ENCODE measurements at regions not wholly inside any gene's neighbourhood (a gene's known extent, or its start where the extent isn't known, plus 50 kb on each side); places are given as distances from the start of the nearest gene placed in this dataset.

DNA sequence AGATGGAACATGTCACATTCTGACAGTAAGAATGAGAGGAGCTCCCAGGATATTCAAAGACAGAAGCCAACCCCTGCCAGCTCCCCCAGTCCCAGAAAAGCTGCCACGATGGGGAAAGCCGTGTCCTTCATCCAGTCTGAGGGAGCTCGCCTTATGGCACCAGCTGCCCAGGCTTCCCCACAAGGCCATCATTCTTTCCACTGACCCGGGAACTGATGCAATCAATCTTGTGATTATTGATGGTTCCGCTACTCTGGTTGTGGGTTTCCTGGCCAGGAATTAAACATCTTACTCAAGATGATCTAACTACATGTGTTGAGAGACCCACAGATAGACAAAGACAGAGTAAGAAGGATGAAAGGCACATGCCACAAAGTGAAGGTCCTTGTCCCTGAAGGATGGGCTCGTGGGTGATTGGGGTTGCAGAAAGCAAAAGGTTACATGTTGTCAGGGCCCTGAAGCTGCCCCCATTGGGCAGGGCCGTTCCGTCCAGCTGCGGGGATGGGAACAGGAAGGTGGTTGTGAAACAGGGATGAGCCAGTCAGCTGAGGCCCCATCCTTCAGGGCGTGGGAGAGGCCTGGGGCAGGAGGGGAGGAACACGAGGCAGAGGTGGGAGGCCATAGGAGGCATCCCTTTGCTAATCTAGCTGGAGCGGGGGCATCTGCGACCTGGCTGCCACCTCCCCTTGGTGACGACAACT lies 127.6 kb downstream of the OAT start:
- in situ Hi-C loops (cut with MboI; ENCODE audit: low pct_unique_long_range_greater_than_20kb, low sequenced_read_pairs), result no loop called here
- no peak for DNase-seq

DNA sequence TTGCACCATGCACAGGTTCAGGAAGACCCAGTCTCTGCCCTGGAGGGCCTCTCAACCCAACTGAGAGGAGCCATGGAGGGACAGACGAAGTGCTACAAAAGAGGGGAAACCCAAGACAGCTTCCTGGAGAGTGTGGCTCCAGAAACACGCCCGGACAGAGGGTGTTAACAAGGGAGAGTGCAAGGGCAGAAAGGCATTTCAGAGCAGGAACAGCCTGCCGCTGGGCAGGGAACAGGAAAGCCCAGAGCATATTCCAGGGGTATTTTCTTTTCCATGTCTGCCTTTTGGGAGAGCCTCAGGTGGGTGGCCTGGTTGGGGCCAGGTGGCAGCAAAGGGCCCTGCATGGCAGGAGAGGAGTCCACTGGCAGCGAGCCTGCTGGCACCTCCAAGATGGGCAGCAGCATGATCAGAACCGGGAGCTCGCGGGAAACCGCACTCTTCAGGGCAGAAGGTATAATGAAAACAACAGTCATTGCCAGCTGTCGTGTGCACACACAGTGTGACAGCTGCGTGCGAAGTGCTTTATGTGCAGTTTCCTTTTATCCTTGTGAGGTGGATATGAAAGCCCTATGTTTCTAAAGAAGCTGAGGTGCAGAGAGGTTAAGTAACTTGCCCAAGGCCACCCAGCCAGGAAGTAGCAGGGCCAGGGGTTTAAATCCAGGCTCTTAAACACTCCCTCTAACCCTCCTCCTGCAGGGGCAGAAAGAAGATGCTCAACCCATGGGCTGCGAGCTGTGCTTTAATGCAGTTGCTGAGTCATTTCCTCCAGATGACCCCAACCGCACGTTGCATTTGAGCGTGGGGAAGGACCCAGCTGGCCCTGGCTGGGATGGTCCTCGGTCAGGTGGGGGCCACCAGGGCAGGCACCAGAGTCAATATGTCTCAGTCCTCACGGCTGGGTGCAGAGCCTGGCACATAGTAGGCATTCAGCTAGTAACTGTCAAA lies 128.6 kb downstream of the OAT start:
- in situ Hi-C loops (cut with MboI; ENCODE audit: low pct_unique_long_range_greater_than_20kb, low sequenced_read_pairs), result no loop called here
- DNase-seq, result peak; percentile 29

DNA sequence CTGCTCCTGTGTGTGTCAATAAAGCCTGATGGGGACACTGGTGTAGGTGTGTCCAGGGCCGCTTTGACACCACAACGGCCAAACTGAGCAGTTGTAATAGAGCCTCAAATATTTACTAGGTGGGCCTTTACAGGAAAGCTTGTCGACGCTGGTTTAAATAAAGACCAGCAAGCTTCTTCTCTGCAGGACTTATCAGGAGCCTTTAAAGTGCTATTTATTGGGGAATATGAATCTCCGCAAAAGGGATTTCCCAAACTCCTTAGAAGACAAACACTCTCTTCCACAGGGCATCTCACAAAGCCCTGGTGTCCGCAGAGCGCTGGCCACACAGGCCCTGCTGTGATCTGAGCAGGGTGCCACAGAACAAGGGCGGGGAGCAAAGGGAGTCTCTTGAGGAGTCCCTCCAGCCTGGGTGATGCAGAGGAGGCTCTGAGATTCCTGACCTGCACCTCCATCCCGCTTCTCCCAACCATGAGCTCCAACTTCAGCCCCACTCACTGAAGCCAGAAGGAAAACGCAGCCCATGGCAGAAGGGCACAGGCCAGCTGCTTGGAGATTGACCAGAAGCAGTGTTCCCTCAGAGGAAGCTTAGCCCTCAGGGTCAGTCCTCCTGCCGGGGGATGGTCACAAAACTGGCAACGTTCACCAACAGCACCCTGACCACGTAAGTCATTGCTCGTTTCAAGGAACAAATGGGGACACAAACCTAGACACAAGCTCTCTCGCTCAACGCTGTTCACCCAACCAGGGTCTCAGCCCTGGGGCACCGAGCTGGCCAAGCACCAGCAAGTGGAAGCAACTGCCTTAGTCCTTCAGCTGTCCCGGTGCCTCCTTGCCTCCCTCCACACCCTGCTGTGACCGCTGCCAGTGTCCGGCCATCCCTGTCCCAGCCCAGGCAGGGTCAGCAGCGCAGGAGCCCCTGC lies 129.5 kb downstream of the OAT start:
- in situ Hi-C loops (cut with MboI; ENCODE audit: low pct_unique_long_range_greater_than_20kb, low sequenced_read_pairs), result no loop called here
- DNase-seq, result no peak

DNA sequence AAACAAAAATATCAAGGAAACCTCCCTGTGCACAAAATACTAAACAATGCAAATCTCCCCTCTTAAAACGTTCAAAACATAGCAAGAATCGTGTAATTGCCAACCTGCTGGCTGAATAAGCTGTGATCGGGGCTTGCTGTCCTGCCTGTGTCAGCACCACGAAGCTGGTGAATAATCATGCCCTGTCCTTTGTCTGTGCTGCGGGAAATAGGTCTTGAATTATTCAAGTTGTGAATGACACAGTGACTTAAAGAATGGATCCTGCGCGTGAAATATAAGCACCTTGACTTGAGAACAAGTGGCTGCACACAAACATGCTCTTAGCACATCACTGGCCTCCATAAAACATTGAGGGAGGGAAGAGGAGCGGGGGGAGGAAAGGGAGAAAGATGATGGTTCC lies 130.2 kb downstream of the OAT start:
- in situ Hi-C loops (cut with MboI; ENCODE audit: low pct_unique_long_range_greater_than_20kb, low sequenced_read_pairs), result no loop called here
- no peak for DNase-seq

DNA sequence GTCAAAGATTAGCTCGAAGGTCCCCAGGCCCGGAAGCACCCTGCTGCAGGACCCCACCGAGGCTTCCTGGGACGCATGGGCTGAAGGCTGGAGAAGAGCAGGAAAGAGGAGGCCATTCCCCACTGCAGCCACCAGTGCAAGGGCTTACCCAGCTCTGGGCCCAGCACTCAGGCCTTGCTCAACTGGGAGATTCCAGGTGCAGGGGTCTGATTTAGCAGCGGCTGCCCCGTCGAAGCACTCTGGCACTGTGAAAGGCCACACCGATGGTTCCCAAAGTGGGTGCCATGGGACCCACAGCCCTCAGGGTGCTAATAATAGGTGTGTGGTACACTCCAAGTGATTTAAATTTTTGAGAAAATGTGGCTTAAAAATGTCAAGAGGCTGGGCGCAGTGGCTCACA lies 130.9 kb downstream of the OAT start:
- no peak for DNase-seq
- in situ Hi-C loops (cut with MboI; ENCODE audit: low pct_unique_long_range_greater_than_20kb, low sequenced_read_pairs), result no loop called here

DNA sequence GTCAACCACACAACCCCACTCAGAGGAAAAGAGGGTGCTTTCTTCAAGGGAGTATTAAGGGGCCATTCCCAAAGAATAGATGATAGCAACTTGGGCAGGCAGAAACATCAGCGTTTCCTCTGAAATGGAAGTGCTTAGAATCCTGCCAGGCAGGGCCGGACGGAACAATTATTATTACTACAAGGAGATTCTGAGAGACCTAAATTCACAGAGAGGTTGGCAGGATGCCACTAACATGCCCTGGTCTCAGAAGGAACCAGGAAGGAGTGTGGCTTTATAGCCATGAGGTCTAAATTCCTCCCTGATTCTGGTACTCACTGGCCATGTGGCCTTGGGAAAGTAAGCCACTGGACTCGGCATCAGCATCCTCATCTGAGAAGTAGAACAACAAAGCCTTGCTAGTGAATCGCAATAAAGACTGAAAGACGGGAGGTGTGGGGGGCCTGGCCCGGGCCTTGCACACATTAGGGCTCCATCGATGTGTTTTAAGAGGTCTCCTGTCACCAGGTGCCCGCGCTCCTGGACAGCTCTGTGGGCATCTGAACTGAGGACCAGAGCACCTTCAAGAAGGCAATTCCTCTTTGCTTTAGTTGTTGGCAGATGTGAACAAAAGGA lies 131.5 kb downstream of the OAT start:
- DNase-seq, result no peak
- in situ Hi-C loops (cut with MboI; ENCODE audit: low pct_unique_long_range_greater_than_20kb, low sequenced_read_pairs), result no loop called here

DNA sequence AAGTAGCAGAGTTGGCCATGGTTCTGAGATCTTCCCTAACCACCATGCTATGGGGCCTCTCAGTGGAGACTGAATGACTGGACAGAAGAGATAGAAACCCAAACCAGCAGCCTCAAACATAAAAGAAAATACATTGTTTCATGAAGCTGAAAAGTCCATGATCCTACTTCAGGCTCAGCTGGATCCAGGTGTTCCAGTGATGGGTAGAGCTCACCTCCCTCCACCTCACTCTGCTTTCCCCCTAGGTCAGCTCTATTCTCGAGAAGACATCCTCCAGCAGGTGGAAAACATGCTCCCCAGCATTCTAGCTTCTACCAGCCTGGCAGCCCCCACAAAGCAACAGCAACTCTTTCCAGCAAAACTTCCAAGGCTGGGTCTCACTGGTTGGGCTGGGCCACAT lies 132.1 kb downstream of the OAT start:
- in situ Hi-C loops (cut with MboI; ENCODE audit: low pct_unique_long_range_greater_than_20kb, low sequenced_read_pairs), result no loop called here

DNA sequence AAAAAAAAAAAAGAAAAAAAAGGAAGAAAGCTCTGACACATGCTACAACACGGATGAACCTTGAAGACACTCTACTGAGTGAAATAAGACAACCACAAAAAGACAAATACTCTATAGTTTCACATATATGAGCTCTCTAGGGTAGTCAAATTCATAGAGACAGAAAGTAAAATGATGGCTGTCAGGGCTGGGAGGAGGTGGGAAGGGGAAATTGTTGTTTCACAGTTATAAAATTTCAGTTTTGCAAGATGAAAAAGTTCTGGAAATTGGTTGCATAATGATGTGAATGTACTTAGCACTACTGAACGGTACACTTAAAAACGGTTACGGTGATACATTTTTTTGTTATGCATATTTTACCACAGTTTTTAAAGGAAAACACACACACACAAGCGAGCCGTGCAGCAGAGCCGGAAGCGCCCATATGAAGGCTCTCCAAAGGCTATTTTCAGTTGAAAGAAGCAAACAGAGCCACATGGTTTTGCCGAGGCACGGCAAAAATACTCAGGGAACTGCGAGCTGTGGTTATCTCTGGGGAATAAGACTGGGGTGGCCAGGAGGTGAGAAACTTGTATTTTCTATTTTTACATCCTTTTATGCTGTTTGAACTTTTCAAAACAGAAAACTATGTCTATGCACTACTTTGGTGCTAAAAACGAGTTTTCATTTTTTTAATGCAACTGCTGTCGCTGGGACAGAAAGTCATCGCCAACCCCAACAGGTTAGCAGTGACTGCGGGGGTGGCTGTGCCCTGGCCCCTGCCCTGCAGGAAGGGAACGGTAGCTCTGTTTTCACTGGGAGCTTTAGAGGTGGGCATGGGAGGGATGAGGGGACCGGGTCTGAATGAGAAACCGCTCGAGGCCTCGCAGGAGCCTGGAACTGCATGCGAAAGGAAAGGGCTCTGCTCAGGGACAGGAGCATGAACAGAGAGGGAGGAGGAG lies 132.9 kb downstream of the OAT start:
- in situ Hi-C loops (cut with MboI; ENCODE audit: low pct_unique_long_range_greater_than_20kb, low sequenced_read_pairs), result no loop called here
- DNase-seq, result no peak

More for the DNA sequence above, 132.1 kb downstream of the OAT start:
- DNase-seq, result no peak

DNA sequence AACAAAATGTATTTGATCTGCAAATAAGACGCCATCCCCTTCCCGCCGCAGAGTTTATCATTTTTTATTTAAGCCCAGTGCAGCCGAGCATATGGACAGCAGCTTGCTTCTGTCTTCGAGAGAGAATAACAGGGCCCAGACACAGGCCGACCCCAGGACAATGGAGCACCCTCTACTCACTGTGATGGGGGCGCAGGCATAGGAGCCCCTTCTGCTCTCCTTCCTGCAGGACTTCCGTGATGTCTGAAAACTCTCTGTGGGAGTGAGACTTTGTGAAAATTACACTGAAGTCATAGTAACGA lies 134.8 kb downstream of the OAT start:
- in situ Hi-C loops (cut with MboI; ENCODE audit: low pct_unique_long_range_greater_than_20kb, low sequenced_read_pairs), result no loop called here
- no peak for DNase-seq

DNA sequence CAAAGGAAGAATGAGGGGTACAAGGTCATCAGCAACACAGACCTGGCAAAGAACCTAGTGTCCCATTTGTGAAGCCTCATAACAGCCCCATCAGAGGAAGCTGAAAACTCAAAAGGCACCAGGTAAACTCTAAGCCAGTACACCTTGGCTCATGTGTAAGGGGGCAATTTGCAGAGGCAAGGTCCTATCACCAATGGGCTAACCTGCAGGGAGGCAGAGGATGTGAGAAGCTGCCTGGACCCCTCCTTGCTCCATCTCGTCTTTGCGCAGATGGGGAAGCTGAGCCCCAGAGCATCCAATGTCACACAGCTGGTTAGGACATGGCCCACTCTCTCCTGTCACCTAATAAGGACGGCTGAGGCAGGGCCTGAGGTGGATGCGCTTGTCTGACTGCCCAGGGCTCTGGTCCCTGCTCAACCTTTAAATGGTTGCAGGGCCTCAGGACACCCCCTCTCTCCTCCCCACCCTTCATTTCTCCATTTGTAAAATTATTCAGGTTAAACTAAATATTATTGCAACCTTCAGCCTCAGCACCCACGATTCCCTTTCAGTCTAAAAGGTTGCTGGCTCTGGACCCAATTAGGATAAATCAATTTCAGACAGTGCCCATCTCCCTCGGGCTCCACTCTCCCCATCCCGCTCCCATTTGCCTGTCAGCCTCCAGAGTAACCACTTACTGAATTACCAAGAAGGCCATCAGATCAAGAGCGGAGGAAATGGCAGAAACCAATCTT lies 135.3 kb downstream of the OAT start:
- no peak for DNase-seq
- in situ Hi-C loops (cut with MboI; ENCODE audit: low pct_unique_long_range_greater_than_20kb, low sequenced_read_pairs), result no loop called here

DNA sequence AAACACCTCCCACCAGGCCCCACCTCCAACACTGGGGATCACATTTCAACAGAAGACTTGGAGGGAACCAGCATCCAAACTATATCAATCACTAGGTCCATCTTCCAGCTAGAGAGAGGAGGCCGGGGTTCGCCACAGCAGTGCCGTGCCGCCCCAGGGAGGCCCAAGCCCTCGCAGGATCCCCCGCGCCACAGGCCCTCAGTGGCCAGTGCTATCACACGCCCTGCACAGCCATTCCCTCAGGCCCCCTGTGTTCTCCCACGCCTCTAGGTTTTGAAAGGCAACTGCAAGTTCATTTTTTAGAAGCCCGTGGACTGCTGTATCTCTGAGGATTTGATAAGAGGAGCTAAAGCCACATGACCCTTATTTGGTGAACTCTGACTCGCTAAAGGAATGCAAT lies 136.4 kb downstream of the OAT start:
- in situ Hi-C loops (cut with MboI; ENCODE audit: low pct_unique_long_range_greater_than_20kb, low sequenced_read_pairs), result no loop called here

DNA sequence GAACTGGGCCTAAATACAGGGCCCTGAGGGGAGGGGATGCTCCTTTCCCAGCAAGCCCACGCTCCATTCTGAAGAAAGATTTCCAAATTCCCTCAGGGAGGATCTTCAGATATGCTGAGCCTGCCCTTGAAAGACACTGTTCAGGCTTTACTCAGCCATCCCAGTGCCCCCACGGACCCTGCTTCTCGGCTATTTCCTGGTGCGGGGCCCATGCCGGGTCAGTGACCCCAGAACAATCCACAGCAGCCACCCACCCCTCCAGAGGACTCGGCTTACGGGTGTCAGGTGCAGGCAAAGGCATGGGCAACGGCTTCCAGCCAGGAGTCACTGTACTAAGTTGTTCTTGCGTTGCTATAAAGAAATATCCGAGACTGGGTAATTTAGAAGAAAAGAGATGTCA lies 137.1 kb downstream of the OAT start:
- in situ Hi-C loops (cut with MboI; ENCODE audit: low pct_unique_long_range_greater_than_20kb, low sequenced_read_pairs), result no loop called here
- no peak for DNase-seq

More for the DNA sequence above, 136.4 kb downstream of the OAT start:
- no peak for DNase-seq

DNA sequence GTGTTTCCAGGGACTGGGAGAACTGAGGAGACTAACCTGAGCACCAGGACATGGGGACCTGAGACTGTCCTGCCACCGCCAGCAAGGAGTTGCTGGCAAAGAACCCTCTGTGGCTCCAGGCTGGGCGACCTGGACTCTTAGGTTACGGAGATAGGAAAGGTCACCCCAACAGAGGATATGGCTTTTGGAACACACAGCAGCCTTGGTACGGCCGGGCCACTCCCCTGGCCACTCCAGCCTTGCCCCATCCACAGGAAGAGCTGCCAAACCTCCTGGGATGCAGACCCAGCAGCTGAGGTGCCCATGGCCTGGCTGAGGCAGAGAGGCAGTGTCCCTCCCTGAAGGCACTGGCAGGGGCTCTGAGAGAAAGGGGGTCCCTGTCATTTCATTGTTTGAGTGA lies 137.8 kb downstream of the OAT start:
- in situ Hi-C loops (cut with MboI; ENCODE audit: low pct_unique_long_range_greater_than_20kb, low sequenced_read_pairs), result no loop called here

DNA sequence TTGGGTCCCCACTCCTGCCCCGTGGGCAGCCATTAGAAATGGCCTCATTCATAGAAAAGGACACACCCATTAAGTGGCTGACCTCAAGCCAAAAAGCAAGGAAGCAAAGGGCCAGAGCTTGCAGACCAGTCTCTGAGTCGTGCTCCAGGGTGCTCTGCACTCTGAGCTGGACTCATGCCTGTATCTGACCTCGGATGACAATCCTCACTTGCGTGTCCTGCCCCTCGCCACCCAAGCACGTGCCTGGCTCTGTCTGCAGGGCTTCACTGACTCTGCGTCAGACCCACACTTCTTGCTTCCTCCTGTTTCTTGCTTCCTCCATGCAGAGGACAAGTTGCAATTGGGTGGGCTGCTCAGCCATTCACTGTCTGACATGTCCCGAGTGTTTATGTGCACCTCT lies 138.8 kb downstream of the OAT start:
- in situ Hi-C loops (cut with MboI; ENCODE audit: low pct_unique_long_range_greater_than_20kb, low sequenced_read_pairs), result no loop called here
- no peak for DNase-seq

More for the DNA sequence above, 137.8 kb downstream of the OAT start:
- DNase-seq, result no peak

DNA sequence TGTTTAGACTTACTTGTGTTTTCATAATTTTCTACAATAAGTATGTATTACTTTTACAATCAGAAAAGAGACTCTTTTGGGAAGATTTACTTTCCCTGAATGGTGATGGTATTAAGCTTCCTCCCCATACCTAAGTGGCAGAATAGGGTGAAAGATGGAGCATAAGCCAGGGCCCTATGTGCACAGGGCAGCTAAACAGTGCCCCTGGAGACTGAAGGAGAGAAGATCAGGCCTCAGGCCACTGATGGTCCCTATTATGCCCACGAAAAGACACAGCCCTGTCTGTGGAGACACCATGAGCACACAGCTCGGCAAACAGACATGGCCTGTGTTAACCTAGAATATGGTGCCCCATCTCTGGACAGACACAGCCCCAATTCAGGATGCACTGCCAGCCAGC lies 139.4 kb downstream of the OAT start:
- in situ Hi-C loops (cut with MboI; ENCODE audit: low pct_unique_long_range_greater_than_20kb, low sequenced_read_pairs), result no loop called here
- no peak for DNase-seq

DNA sequence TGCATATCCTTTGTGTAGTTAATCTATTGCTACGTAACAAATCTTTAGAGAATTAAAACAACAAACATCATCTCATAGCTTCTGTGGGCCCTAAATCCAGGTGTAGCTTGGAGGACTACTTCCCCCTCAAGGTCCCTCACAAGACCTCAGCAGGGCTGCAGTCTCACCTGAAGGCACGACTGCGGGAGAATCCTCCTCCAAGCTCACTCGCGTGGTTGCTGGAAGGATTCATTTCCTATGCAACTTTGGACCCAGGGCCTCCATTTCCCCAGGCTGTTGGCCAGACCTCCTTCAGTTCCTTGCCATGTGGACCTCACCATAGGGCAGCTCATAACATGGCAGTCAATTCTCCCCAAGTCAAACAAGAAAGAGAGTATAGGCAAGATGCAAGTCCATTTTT lies 140.4 kb downstream of the OAT start:
- in situ Hi-C loops (cut with MboI; ENCODE audit: low pct_unique_long_range_greater_than_20kb, low sequenced_read_pairs), result no loop called here
- no peak for DNase-seq

DNA sequence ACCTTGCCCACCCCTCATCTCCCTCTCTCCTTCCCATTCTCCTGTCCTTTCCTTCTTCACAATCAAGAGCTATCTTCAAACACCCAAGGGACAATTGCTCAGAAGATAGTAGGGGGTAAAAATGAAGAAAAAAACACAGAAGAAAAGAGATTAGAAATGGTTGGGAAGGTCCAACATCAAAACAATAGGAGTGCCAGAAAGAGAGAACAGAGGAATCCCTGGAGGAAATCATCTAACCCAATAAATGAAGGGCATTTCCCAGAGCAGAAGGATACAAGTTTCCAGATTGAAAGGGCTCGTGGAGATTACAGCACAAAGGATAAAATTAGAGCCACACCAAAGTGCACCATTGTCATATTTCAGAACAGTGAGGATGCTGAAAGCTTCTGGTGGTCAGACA lies 145.6 kb downstream of the OAT start:
- no peak for DNase-seq
- in situ Hi-C loops (cut with MboI; ENCODE audit: low pct_unique_long_range_greater_than_20kb, low sequenced_read_pairs), result no loop called here

DNA sequence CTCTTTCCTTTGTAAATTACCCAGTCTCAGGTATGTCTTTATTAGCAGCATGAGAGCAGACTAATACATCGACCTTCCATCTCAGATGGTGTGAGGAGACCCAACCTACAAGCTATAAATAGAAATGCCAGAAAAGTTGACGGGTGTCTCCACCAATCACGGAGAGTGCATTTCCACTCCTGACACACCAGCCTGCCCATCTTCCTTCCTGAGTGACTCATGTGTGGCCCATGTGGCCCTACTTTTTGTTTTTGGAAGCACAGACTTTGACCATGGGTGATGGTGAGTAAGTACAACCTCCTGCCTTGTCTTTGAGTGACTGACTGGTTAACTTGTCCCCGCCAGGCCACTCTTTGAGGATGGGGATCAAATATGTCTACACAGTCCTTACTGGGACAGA lies 147.0 kb downstream of the OAT start:
- in situ Hi-C loops (cut with MboI; ENCODE audit: low pct_unique_long_range_greater_than_20kb, low sequenced_read_pairs), result no loop called here
- no peak for DNase-seq

Measured in KBM-7 (cell line).